ENCODE measurements at regions not wholly inside any gene's neighbourhood (a gene's known extent, or its start where the extent isn't known, plus 50 kb on each side); places are given as distances from the start of the nearest gene placed in this dataset.

GRCh38 chr6:87798393-87799278 lies 96.6 kb upstream of the AKIRIN2 start (continued):
- TF ChIP-seq FOXK1 (CRISPR knock-in tag; IDR thresholded peaks at IDR 0.05; ENCODE audit: borderline replicate concordance, low read depth) (peak; percentile 76; the same call in 1 of the 2 replicates), ZNF205 (CRISPR knock-in tag; IDR thresholded peaks at IDR 0.05) (peak; percentile 83; the same call in 1 of the 2 replicates), ZNF800 (CRISPR knock-in tag; IDR thresholded peaks at IDR 0.05) (0 out of 2 replicates have a peak, but pooled peaks have one; percentile 33), ZNF564 (CRISPR knock-in tag; IDR thresholded peaks at IDR 0.05) (peak; percentile 63; the same call in 1 of the 2 replicates), JUND (CRISPR knock-in tag; IDR thresholded peaks at IDR 0.05) (0 out of 2 replicates have a peak, but pooled peaks have one; percentile 18), AGO1 (IDR thresholded peaks at IDR 0.05; ENCODE audit: low read depth, low read length, poor library complexity, severe bottlenecking) (no peak), SAP130 (CRISPR knock-in tag; IDR thresholded peaks at IDR 0.05; ENCODE audit: low read depth) (peak; percentile 85), PHF5A (CRISPR knock-in tag; IDR thresholded peaks at IDR 0.05; ENCODE audit: low read depth, unreplicated experiment) (peak; percentile 46), CBFB (CRISPR knock-in tag; IDR thresholded peaks at IDR 0.05) (peak; percentile 97), RBFOX2 (IDR thresholded peaks at IDR 0.05; ENCODE audit: low read depth, low read length) (peak; percentile 44; the same call in 1 of the 2 replicates), MLX (CRISPR knock-in tag; IDR thresholded peaks at IDR 0.05) (peak; percentile 90), EP300 (IDR thresholded peaks at IDR 0.05; ENCODE audit: low read depth in 2 of 2, low read length in 2 of 2) (peak; percentile 68 to 99; a peak in 3 of 4 replicates), EP300 (CRISPR knock-in tag; IDR thresholded peaks at IDR 0.05; ENCODE audit: borderline replicate concordance) (peak; percentile 98), ZNF605 (CRISPR knock-in tag; IDR thresholded peaks at IDR 0.05) (peak; percentile 81), ZBTB39 (CRISPR knock-in tag; IDR thresholded peaks at IDR 0.05) (peak; percentile 94), STAT5B (CRISPR knock-in tag; IDR thresholded peaks at IDR 0.05) (0 out of 2 replicates have a peak, but pooled peaks have one; percentile 29), HOXA9 (CRISPR knock-in tag; IDR thresholded peaks at IDR 0.05; ENCODE audit: borderline replicate concordance) (peak; percentile 32; the same call in 1 of the 2 replicates), ZNF317 (CRISPR knock-in tag; IDR thresholded peaks at IDR 0.05) (peak; percentile 79), TFDP1 (CRISPR knock-in tag; IDR thresholded peaks at IDR 0.05; ENCODE audit: borderline replicate concordance) (peak; percentile 56; the same call in 1 of the 2 replicates), CBX5 (CRISPR knock-in tag; IDR thresholded peaks at IDR 0.05; ENCODE audit: borderline replicate concordance) (peak; percentile 96), EEA1 (CRISPR knock-in tag; IDR thresholded peaks at IDR 0.05; ENCODE audit: borderline replicate concordance) (no peak), MED8 (CRISPR knock-in tag; IDR thresholded peaks at IDR 0.05; ENCODE audit: insufficient replicate concordance) (peak; percentile 95), RAD21 (CRISPR knock-in tag; IDR thresholded peaks at IDR 0.05) (0 out of 2 replicates have a peak, but pooled peaks have one; percentile 14)
